Coronary artery (tissue), 2 donors: ENCODE measurements at regions not wholly inside any gene's neighbourhood (a gene's known extent, or its start where the extent isn't known, plus 50 kb on each side); places are given as distances from the start of the nearest gene placed in this dataset.

ENCODE experiments used
- DNase-seq: peaks from one replicate; pipeline ENCODE4 v3.0.0-alpha.2; 2017; ENCODE audit warnings: low spot score
- H3K27ac ChIP-seq, 2 donors: fragments of 200-600 bp; sonication (generic); one replicate each; pipeline ENCODE4 v1.5.1; 2016 to 2019
- H3K4me3 ChIP-seq: fragments of 200-600 bp; sonication (generic); 2 replicates; pipeline ENCODE4 v1.5.1; 2016; ENCODE audit warnings: mild to moderate bottlenecking, moderate library complexity
- CTCF ChIP-seq: fragments of 200-600 bp; sonication (generic); IDR thresholded peaks from one replicate; pipeline ENCODE4 v1.5.1; 2019; ENCODE audit warnings: antibody characterized with exemption

GRCh38 chr3:144097163-144097562 lies 125.5 kb downstream of the DIPK2A start:
- DNase-seq = no peak
- no peak for TF ChIP-seq CTCF
- Histone ChIP-seq H3K4me3 (no peak overlapping the region), H3K27ac (no peak overlapping the region)

- no peak for DNase-seq
- no peak overlapping the region for H3K27ac ChIP-seq
- no peak for TF ChIP-seq CTCF
- no peak overlapping the region for H3K4me3 ChIP-seq
Observed at GRCh38 chr3:144098691-144099090, 127.1 kb downstream of the DIPK2A start.

- no peak for DNase-seq
- H3K27ac ChIP-seq = no peak overlapping the region
- H3K4me3 ChIP-seq = no peak overlapping the region
- no peak for TF ChIP-seq CTCF
Observed at GRCh38 chr3:144102421-144102820, 130.8 kb downstream of the DIPK2A start.

GRCh38 chr3:144104186-144104585 lies 132.6 kb downstream of the DIPK2A start:
- no peak for TF ChIP-seq CTCF
- no peak for DNase-seq
- H3K27ac ChIP-seq = no peak overlapping the region
- H3K4me3 ChIP-seq = no peak overlapping the region

- H3K27ac ChIP-seq = no peak overlapping the region
- TF ChIP-seq CTCF = no peak
- no peak overlapping the region for H3K4me3 ChIP-seq
Observed at GRCh38 chr3:144104679-144105078, 133.1 kb downstream of the DIPK2A start.

GRCh38 chr3:144105542-144105941 lies 133.9 kb downstream of the DIPK2A start:
- Histone ChIP-seq H3K27ac (peak overlapping the region in 1 of 2 donors; percentile 16), H3K4me3 (no peak overlapping the region)
- no peak for TF ChIP-seq CTCF
- DNase-seq = no peak

More at GRCh38 chr3:144104679-144105078, 133.1 kb downstream of the DIPK2A start:
- DNase-seq = no peak

- no peak for TF ChIP-seq CTCF
- DNase-seq = no peak
Observed at GRCh38 chr3:144106970-144107369, 135.3 kb downstream of the DIPK2A start.

More at GRCh38 chr3:144106970-144107369, 135.3 kb downstream of the DIPK2A start:
- no peak overlapping the region for H3K4me3 ChIP-seq
- no peak overlapping the region for H3K27ac ChIP-seq
